K562 (cell line): ENCODE measurements at regions not wholly inside any gene's neighbourhood (a gene's known extent, or its start where the extent isn't known, plus 50 kb on each side); places are given as distances from the start of the nearest gene placed in this dataset.

Source experiments
- ATAC-seq: fragments of 200-7000 bp; cut with Tn5 transposase; 3 replicates; pipeline ENCODE4 v1.9.1; 2020; ENCODE audit warnings: moderate library complexity
- BruUV-seq: library from RNA; stranded (reverse); fragments of 400-500 nt; replicated peaks from 2 replicates; lab custom pipeline; 2021; lab: Mats Ljungman, UMichigan
- CTCF ChIA-PET: fragments of 300-600 bp; formaldehyde crosslinking; extraction: SDS; loops from one replicate; lab custom pipeline; 2021; ENCODE audit warnings: low intra/inter-chr PET ratio; lab: Yijun Ruan, JAX
- POLR2A ChIA-PET: fragments of 300-600, 350-650 bp; sonication (Branson Sonifier 250); formaldehyde crosslinking; extraction: SDS; loops from one replicate; lab custom pipeline; 2021; ENCODE audit warnings: antibody characterized with exemption, inconsistent platforms; lab: Yijun Ruan, JAX
- DNase-seq, 4 experiments: peaks; one replicate each; pipeline versions ENCODE4 v3.0.0 to v3.0.0-alpha.2; 2011 to 2018; ENCODE audit warnings: low spot score in 3 of 4, mixed read lengths in 3 of 4; ENCODE audit errors: extremely low read depth in 1 of 4
- FAIRE-seq: peaks from 2 replicates; lab custom pipeline; 2011; peaks lifted over from hg19 to GRCh38; lab: Jason Lieb, UNC
- H2AFZ ChIP-seq: 2 replicates; pipeline ENCODE4 v1.6.0; 2011; ENCODE audit warnings: low read depth, low read length, control low read depth, inconsistent platforms
- H3K27ac ChIP-seq: fragments of 200-600 bp; 3 replicates; pipeline ENCODE4 v1.8.0; 2011; ENCODE audit warnings: low read depth, mild to moderate bottlenecking, control low read depth, inconsistent platforms, low read length, moderate library complexity, mixed read lengths; ENCODE audit errors: extremely low read depth
- H3K27me3 ChIP-seq, 2 experiments: fragments of 300-600 bp in 1 of 2; 2 replicates in 1 of 2; 3 replicates in 1 of 2; pipeline versions ENCODE4 v1.6.0 to v1.8.0; 2011; ENCODE audit warnings: inconsistent platforms in 2 of 2, low read length in 2 of 2, mild to moderate bottlenecking in 1 of 2, mixed read lengths in 1 of 2, moderate library complexity in 1 of 2; ENCODE audit not compliant: control insufficient read depth in 2 of 2, insufficient read depth in 2 of 2
- H3K36me3 ChIP-seq: fragments of 300-600 bp; 3 replicates; pipeline ENCODE4 v1.8.0; 2011; ENCODE audit warnings: mild to moderate bottlenecking, low read length, inconsistent platforms; ENCODE audit not compliant: control insufficient read depth, insufficient read depth
- H3K4me1 ChIP-seq, 2 experiments: fragments of 200-600 bp in 1 of 2; replicated peaks in 1 of 2; 2 replicates in 1 of 2; 3 replicates in 1 of 2; pipeline versions ENCODE4 v1.5.1 to v1.8.0; 2011; ENCODE audit warnings: inconsistent platforms in 2 of 2, low read length in 2 of 2, mild to moderate bottlenecking in 1 of 2, mixed read lengths in 1 of 2, moderate library complexity in 1 of 2; ENCODE audit not compliant: control insufficient read depth in 2 of 2, insufficient read depth in 2 of 2
- H3K4me2 ChIP-seq: 2 replicates; pipeline ENCODE4 v1.6.1; 2011; ENCODE audit warnings: low read length, control low read depth, inconsistent platforms, mixed read lengths; ENCODE audit not compliant: insufficient read depth
- H3K4me3 ChIP-seq: fragments of 200-600 bp; sonication (generic), shearing (Covaris generic); 2 replicates; pipeline ENCODE4 v1.5.1; 2016; ENCODE audit warnings: control low read depth, inconsistent platforms
- H3K79me2 ChIP-seq: fragments of 200-600 bp; 3 replicates; pipeline ENCODE4 v1.8.0; 2011; ENCODE audit warnings: low read length, inconsistent platforms; ENCODE audit not compliant: control insufficient read depth, insufficient read depth
- H3K9ac ChIP-seq, 2 experiments: 2 replicates each; pipeline versions ENCODE4 v1.6.0 to v1.6.1; 2011; ENCODE audit warnings: low read depth in 2 of 2, low read length in 2 of 2, control low read depth in 1 of 2, inconsistent platforms in 1 of 2, mild to moderate bottlenecking in 1 of 2, mixed read lengths in 1 of 2; ENCODE audit not compliant: insufficient read depth in 1 of 2
- H3K9me1 ChIP-seq: one replicate; pipeline ENCODE4 v1.6.0; 2011; ENCODE audit warnings: inconsistent platforms, mild to moderate bottlenecking, low read length, moderate library complexity; ENCODE audit not compliant: control insufficient read depth, insufficient read depth
- H3K9me3 ChIP-seq: replicated peaks from 2 replicates; pipeline ENCODE4 v1.5.1; 2011; ENCODE audit warnings: low read depth, low read length, inconsistent platforms; ENCODE audit not compliant: control insufficient read depth, insufficient read depth
- H4K20me1 ChIP-seq: replicated peaks from 2 replicates; pipeline ENCODE4 v1.6.1; 2011; ENCODE audit warnings: low read length, inconsistent platforms, mixed read lengths; ENCODE audit not compliant: control insufficient read depth, insufficient read depth
- CBX8 ChIP-seq: fragments of 200-600 bp; sonication (generic); IDR thresholded peaks from 2 replicates; pipeline ENCODE4 v1.6.1; 2012; ENCODE audit warnings: borderline replicate concordance, mixed run types, low read depth, mild to moderate bottlenecking, moderate library complexity, mixed read lengths, low read length, control low read depth, inconsistent platforms; ENCODE audit not compliant: poor library complexity, severe bottlenecking; ENCODE audit errors: extremely low read depth
- E2F5 ChIP-seq: sonication (generic); formaldehyde crosslinking; IDR thresholded peaks from 2 replicates; pipeline ENCODE4 v1.8.0; 2022; ENCODE audit warnings: mild to moderate bottlenecking, missing genetic modification reagents
- HNRNPL ChIP-seq: fragments of 200-400 bp; formaldehyde crosslinking; IDR thresholded peaks from 2 replicates; pipeline ENCODE4 v1.6.1; 2017; ENCODE audit warnings: low read depth, mild to moderate bottlenecking, low read length
- MAZ ChIP-seq, 2 experiments: fragments of 450-650 bp in 1 of 2; sonication (generic) in 1 of 2; formaldehyde crosslinking; IDR thresholded peaks in 1 of 2; conservative IDR thresholded peaks in 1 of 2; 2 replicates each; pipeline versions ENCODE4 v1.4.0 to v1.5.0; 2020; ENCODE audit warnings: mild to moderate bottlenecking in 1 of 2, missing genetic modification reagents in 1 of 2
- PKNOX1 ChIP-seq: fragments of 450-650 bp; IDR thresholded peaks from 2 replicates; pipeline ENCODE4 v1.6.1; 2016
- ZNF253 ChIP-seq: fragments of 250-450 bp; sonication (Bioruptor Pico); conservative IDR thresholded peaks from 2 replicates; pipeline ENCODE4 v1.6.1; 2021; ENCODE audit warnings: mild to moderate bottlenecking
- WGBS: fragments of 100-300 bp; shearing (Covaris generic); methylation state at CpG from one replicate; pipeline ENCODE4 v1.1.6; 2016; ENCODE audit warnings: low coverage, mixed read lengths; ENCODE audit not compliant: insufficient coverage; ENCODE audit errors: missing lambda C conversion rate; 5-methylcytosine and 5-hydroxymethylcytosine counted together
- in situ Hi-C: fragments of 300-500 bp; cut with MboI; formaldehyde crosslinking; loops from 4 replicates; pipeline ENCODE4 v1.15.0; 2018; ENCODE audit warnings: inconsistent platforms, mixed read lengths
- intact Hi-C: fragments of 100-400 bp; cut with micrococcal nuclease; formaldehyde crosslinking; loops from 2 replicates; pipeline ENCODE4 v1.14.2; 2022

- BruUV-seq: no TSS peak
- no peak overlapping the region for H3K4me3 ChIP-seq
- intact Hi-C loops: no loop called here
- H3K27me3 ChIP-seq: no peaks in the 10 kb centered on the region
- H2AFZ ChIP-seq: no peak overlapping the region
- ATAC-seq: no peak
- no peaks in the 10 kb centered on the region for H3K9me3 ChIP-seq
- in situ Hi-C loops: no loop called here
- no peaks in the 10 kb centered on the region for H3K9me1 ChIP-seq
- H3K9ac ChIP-seq: no peak overlapping the region
- TF ChIP-seq CBX8 (no peak), E2F5 (CRISPR knock-in tag) (no peak), PKNOX1 (no peak), HNRNPL (no peak), MAZ (CRISPR knock-in tag; conservative IDR thresholded peaks at IDR 0.05 in 1 of 2, IDR thresholded peaks at IDR 0.05 in 1 of 2) (no peak), ZNF253 (CRISPR knock-in tag) (no peak)
- ChIA-PET CTCF (no interaction called here), POLR2A (no interaction called here)
- no peak for DNase-seq
- no peak for FAIRE-seq
- H3K4me1 ChIP-seq: no peaks in the 10 kb centered on the region
- H3K4me2 ChIP-seq: no peak overlapping the region
- H4K20me1 ChIP-seq: no peaks in the 10 kb centered on the region
- WGBS: 0% methylated on average over 2 of the region's 2 CpGs
- H3K27ac ChIP-seq: no peak overlapping the region
- H3K79me2 ChIP-seq: no peaks in the 10 kb centered on the region
- no peaks in the 10 kb centered on the region for H3K36me3 ChIP-seq
Measured at GRCh38 chr5:111643499-111643898, 113.5 kb downstream of the NREP start.
